Skin of body (tissue), 1 donor: ENCODE measurements at regions not wholly inside any gene's neighbourhood (a gene's known extent, or its start where the extent isn't known, plus 50 kb on each side); places are given as distances from the start of the nearest gene placed in this dataset.
A peak's percentile ranks its signal among the peaks of the same experiment; 100 is the strongest.

Experiments
- DNase-seq: peaks from one replicate; lab custom pipeline; 2025; lab: John Stamatoyannopoulos, UW

DNA sequence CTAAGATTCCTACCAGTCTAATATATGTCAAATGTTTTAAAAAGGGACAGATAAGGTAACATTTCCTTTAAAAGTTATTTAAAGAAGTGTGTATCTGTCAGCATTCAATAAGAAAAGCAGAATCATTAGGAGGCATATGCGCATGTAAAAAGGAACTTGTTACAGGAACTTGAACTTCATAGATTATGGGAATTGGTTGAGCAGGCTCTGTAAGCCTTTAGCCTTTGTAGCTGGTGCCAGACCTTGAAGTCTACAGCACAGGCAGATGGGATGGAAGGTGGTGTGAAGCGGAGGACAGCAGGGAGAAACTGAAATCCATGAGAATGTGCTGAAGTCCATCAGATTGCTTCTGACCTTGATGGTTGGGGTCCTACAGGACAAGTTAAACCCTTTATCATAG lies 138.3 kb upstream of the ST6GAL2 start:
- DNase-seq: no peak

DNA sequence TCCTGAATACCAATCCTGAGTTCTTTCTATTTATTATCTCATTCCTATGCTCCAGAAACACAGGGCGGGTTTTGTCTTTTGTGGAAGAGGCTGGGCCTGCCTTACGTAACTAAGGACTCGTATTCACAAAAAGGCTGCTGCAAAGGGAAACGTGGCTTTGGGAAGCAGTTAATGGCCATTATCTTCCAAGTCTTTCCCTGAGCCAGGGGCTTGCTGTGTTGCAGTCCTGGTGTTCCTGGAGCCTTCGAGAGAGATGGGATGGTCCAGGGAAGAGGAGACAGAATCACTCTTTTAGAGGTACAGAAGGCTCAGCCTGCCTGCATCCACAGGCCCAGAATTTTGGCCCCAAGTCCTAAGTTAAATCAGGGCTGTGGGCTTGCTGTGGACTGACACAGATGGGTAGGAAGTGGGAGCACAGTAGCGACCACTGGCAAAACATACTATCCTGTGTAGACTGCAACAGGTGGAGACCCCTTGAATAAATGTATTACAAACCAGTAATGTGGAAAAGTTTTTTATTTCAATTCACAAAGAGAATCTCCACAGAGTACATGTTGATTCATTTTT lies 139.4 kb upstream of the ST6GAL2 start:
- no peak for DNase-seq

- no peak for DNase-seq
These were observed 140.0 kb upstream of the ST6GAL2 start for GRCh38 chr2:107025869-107026380.

DNA sequence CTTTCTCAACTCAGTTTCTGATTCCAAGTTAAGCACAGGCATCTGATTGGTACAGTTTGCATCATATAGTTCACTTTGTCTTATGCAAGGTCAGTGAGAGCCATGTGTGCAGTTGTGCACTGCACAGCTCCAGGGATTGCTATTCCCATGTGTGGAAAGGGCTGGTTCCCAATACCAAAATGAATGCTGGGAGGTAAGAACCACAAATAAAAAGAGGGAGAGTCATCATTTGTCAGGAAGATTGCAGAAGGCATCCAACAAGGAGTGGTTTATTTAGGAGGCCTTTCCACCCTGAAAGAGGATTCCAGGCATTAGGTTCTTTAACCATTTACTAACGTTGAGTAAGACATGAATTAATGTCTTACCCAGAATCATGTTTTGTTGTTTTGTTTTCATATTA lies 141.2 kb upstream of the ST6GAL2 start:
- no peak for DNase-seq

DNA sequence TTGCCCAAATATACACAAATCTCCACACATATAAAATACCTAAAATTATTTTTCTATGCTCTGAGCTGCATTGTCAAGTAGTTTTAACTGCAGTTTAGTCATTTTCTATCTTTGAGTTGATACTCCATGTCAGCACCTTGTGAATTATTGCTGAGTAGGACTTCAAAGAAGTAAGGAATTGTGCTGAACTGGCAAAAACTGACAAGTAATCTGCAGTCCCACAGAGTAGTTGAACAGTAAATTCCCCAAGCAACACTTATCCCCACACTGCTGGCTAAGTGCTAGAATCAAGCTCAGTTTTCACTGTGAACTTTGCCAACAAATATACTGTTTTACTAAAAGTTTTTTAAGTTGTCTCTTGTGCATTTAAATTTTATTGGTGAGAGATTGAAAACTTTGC lies 141.8 kb upstream of the ST6GAL2 start:
- peak; percentile 29 for DNase-seq

- no peak for DNase-seq
These were observed 142.7 kb upstream of the ST6GAL2 start for GRCh38 chr2:107028661-107029060.

DNA sequence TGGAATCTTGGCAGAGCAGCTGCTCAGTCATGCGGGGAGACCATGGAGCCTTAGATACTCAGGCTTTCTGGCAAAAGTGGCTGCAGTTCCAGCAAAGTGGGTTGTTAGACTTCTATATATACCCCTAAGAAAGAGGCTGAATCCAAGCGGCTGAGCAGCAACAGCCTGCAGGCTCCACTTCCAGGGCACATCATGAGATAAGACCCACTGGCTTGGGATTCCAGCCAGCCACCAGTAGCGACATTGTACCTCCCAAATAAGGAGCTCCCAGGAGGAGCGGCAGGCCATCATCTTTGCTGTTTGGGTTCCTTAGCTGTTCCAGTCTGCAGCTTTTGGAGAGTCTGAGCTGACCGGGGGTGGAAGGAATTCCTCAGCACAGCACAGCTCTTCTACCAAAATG lies 150.3 kb upstream of the ST6GAL2 start:
- DNase-seq: no peak

DNA sequence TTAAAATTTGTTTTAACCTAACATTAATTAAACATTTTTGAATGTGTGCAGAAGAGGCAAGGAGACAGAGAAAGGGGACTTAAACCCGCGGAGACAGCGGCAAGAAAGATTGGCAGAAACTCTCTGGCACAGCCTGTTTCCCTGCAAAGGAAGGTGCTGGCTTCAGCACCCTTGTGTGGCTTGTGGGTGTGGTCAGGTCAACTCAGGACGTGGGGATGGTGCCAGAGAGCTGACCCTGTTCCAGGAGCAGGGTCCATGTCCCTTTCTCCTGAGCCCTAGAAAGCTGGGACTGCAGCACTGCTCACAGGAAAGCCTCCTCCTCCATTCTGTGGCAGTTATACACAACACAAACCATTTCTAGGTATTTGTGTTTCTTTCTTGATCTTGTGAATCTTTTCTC lies 176.2 kb upstream of the ST6GAL2 start:
- DNase-seq: no peak

DNA sequence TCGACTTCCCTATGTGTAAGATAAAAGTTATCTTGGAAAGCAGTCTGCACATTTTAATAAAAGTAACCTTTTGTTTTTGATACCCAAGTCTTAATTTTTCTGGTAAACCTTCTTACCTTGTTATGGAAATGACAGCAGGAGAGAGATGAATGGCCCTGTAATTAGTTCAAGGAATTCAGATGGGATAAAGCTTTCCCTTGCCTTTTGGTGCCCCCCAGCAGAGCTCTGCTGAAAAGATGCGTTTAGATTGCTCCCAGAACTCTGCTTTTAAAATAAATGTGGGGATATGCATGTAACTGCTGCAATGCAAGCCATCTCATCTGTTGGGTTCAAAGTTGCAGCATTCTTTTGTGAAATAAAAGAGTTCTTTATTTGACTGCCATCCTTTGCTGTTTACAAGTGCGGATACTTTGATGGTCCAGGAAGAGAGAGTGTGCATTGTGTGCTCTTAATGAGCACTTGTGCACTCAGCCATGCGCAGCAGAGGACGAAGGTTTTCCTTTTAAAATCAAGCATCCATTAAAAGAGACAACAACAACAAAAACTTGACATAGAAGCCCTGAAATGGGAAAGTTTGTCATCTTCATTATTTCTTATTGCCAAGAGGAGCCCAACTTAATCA lies 176.7 kb upstream of the ST6GAL2 start:
- no peak for DNase-seq

- DNase-seq: no peak
These were observed 177.3 kb upstream of the ST6GAL2 start for GRCh38 chr2:107063228-107063627.

DNA sequence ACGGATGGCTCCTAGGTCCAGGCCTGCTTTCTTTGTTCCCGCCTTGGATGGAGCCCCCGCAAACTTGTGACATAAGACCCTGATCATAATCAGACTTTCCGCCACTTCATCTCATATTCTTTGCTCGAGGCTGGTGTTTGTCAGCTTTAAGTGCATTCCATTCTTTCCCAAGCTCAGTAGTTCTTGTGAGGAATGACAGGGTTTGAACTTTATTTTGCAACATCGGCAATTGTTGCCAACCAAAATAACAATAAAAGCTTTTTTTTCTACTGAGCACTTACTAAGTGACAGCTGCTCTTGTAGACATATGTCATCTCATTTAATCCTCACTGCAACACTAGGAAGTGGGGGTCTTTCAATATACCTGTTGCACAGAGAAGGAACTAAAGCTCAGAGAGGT lies 178.8 kb upstream of the ST6GAL2 start:
- DNase-seq: no peak

- no peak for DNase-seq
These were observed 182.3 kb upstream of the ST6GAL2 start for GRCh38 chr2:107068069-107068916.

GRCh38 chr2:107069890-107070289 lies 183.9 kb upstream of the ST6GAL2 start:
- no peak for DNase-seq

DNA sequence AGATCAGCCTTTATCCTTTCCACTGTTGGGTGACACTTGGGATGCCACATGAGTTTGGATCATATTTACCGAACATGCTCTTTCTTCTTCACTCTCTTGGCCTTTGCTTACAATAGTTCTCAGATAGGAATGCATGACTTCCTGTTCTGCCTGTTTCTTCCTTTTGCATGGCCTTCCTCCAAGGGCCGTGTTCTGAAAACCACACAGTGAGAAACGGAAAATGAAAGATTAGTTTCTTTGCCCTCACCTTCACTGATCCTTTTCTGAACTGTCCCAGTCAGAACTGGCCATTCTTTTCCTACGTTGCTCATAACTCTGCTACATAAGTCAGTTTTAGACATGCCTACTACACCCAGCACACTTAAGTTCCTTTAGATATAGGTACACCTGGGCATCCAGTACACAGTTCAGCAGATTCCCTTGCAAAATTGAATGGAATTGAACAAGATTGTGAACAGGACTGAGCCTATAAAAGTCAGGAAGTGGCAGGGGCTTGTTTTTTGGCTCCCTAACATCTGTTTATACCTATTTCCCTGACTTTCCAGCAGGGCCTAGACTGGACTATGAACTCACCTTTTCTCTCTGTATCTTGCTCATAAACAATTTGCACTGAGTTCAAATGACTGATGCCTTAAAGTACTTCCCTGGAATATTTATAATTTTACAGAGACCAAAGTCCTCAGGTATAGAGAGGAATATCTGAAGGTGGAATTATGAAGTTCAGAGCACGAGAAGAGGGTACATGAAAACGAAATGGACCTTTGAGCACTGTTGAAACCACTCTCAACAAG lies 186.4 kb upstream of the ST6GAL2 start:
- no peak for DNase-seq

- DNase-seq: no peak
These were observed 192.6 kb upstream of the ST6GAL2 start for GRCh38 chr2:107078584-107078983.

DNA sequence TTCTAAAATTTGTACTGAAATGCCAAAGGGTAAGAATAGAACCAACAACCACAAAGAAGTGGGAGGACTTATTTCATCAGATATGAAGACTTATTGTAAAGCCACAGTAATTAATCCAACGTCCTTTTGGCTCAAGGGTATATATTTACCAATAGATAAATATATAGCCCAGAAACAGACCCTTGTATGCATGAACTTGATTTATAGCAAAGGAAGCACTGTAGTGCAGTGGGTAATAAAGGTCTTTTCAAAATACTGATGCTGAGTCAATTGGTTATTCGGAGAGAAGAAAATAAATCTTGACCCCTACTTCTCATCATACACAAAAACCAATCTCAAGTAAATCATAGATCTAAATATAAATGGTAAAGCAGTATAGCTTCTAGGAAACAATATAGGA lies 200.5 kb upstream of the ST6GAL2 start:
- DNase-seq: no peak

DNA sequence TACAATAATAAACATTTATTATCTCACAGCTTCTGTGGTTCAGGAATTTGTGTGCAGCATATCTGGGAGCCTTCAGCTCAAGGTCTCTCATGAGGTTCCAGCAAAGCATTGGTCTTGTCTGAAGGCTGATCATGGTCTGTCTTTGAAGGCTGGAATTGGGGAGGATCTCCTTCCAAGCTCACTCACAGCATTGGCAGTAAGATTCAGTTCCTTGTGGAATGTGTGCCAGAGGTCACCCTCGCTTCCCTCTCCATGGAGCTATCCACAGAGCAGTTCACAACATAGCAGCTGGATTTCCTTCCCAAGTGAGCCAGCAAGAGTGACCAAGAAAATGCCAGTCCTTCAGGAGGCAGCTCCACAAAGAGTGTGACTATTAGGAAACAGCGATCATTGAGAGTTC lies 202.2 kb upstream of the ST6GAL2 start:
- DNase-seq: no peak

DNA sequence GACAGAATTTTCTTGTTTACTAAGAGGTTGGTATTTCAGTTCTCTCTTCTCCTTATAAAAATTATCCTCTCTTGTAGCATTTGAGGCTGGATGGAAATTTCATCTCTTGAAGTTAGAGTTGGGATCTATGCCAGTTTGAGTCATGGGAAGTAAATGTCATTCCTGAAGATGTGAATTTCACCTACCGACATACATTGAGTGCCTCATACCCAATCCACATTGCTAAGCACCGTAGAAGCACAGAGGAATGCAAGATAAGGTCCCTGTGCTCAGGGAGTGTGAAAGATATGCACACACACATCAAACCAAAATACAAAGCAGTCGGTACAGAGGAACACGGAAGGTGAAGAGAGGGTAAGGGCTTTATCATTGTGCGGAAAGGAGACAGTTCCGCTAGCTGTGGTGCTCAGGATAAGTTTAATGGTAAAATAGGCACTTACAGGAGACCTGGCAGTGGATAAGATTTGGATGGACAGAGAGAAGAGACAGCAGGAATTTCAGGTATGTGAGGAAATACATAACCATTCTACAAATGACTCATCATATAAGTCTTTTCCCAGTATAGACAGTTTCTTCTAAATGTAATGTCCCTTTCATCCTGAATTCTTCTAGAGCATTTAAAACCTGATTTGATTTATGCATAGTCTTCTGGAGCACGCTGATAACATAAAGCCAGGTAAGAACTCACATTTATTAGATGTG lies 205.3 kb upstream of the ST6GAL2 start:
- no peak for DNase-seq

DNA sequence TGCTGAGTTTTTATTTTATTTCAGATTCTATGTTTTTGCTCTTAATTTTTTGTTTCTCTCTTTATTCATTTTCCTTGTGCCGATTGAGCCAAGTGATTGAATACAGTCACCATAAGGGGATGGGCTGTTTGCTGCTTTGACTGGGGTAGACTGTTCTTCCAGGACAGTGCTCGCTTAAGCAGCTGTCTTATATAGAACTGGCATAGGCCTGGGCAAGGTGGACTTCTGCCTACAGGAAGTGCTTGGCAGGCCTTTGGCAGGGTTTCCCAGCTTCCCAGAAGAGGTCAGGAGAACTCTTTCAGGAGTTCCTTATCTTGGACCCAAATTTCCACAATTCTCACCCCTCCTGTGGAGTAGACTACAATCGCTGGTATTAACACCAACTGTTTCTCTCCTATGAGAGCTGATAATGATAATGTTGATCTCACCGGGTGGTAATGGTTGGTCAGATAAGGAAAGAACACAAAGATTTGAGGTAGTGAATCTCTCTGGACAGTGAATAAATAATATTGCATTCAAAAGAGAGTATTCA lies 207.5 kb upstream of the ST6GAL2 start:
- DNase-seq: no peak

- DNase-seq: no peak
These were observed 208.6 kb upstream of the ST6GAL2 start for GRCh38 chr2:107094450-107094986.

- no peak for DNase-seq
These were observed 216.2 kb upstream of the ST6GAL2 start for GRCh38 chr2:107102176-107102575.
